ENCODE measurements at regions not wholly inside any gene's neighbourhood (a gene's known extent, or its start where the extent isn't known, plus 50 kb on each side); places are given as distances from the start of the nearest gene placed in this dataset.
"Not testable (repeated sequence)": the region's sequence is repeated elsewhere in the genome, so short reads cannot be mapped to it uniquely, and the experiment has no call there.

DNA sequence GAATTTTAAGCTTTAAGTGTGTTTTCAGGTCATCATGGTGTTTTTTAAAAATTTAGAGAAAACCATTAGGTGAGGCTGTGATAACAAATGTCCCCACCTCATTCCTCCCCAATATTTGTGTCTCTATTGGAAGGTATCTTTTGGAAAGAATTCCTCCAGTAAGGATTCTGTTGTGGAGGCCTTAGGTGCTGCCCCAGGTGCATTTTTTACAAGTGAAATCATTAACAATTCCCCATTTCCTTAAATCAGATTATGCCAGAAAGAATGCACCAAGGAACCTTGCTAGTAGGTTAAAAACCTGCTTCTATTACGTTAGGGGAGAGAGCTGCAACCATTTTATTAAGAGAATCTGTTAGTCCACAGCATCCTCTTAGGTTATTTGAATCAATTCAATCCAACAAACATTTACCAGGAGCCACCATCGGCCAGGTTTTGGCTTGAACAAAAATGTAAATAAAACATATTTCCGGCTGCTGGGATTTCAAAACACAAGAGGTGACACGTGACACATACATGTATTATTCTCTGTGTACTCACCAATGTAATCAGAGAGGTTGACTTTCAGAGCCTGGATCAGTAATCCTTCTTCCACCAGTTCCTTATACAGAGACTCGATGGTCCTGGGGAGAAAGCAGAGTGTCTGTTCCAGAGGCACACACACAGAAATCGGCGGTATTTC is 112.5 kb upstream of the ASB18 start:
- DNase-seq, result no peak

DNA sequence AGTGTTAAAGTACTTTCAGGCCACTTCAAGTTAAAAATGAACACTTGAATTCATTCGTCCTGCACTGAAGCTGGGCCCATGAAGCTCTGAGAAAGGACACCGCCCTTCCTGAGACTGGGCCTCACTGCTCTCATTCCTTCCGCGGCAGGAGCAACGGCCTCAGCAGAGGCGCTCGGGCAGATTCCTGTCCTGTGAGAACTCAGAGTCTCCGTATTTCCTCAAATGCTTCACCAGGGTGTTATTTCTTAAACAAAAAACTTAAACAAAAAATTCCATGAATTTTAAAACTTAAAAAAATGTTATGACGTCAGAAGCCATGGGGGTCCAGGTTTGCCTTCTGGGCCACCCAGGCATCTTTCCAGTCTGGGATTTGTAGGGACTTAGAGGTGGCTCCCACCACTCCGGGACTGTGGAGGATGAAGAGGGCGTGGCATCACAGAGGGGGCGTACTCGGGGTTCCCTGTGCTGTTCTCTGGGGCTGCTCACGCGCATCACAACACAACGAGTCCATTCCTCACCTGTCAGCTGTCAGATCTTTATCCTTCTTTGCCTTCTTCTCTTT is 115.9 kb upstream of the ASB18 start:
- no peak for DNase-seq

DNA sequence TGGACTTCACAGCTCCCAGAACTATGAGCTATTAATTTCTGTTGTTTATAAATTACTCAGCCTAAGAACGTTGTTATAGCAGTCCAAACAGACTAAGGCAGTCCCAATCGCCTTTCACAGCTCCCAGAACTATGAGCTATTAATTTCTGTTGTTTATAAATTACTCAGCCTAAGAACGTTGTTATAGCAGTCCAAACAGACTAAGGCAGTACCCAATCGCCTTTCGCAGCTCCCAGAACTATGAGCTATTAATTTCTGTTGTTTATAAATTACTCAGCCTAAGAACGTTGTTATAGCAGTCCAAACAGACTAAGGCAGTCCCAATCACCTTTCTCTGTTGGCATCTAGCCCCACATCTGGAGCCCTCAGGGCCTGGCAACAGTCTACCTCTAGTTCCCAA is 117.0 kb upstream of the ASB18 start:
- DNase-seq, result not testable (repeated sequence)

DNA sequence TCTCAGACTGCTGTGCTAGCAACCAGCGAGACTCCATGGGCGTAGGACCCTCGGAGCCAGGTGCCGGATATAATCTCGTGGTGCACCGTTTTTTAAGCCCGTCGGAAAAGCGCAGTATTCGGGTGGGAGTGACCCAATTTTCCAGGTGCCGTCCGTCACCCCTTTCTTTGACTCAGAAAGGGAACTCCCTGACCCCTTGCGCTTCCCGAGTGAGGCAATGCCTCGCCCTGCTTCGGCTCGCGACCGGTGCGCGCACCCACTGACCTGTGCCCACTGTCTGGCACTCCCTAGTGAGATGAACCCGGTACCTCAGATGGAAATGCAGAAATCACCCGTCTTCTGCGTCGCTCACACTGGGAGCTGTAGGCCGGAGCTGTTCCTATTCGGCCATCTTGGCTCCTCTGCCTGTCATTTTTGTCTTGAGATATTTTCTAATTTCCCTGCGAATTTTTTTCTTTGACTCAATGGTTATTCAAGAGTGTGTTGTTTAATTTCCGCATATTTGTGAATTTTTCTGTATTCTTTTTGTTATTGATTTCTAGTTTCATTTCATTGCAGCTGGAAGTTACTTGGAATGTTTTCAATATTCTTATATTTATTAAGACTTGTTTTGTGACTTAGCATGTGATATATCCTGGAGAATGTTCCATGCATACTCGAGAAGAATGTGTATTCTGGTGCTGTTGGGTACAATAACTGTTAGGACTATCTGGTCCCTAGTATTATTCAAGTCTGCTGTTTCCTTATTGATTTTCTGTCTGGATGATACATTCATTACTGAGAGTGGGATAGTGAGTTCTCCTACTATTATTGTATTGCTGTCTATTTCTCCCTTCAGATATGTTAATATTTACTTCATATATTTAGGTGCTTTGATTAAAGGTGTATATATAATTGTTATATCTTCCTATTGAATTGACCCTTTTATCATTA is 125.3 kb upstream of the ASB18 start:
- not testable (repeated sequence) for DNase-seq

DNA sequence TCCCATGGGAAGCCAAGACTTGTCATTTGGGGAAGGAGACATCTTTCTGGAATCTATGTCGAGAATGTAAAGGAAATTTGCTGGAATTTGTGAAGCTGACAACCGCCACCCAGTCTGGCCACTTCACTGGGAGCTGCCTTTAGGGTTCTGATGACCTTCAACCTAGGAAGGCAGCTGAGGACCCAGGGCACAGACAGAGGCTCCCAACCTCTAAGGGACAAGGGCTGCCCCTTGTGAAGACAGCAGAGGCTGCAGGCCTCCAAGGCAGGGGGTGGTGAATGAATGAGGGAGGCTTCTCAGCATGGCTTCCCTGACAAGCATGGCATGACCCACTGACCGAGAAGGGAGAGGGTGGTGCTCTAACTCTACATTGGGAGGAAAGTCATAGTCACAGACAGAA is 128.9 kb upstream of the ASB18 start:
- DNase-seq, result no peak

DNA sequence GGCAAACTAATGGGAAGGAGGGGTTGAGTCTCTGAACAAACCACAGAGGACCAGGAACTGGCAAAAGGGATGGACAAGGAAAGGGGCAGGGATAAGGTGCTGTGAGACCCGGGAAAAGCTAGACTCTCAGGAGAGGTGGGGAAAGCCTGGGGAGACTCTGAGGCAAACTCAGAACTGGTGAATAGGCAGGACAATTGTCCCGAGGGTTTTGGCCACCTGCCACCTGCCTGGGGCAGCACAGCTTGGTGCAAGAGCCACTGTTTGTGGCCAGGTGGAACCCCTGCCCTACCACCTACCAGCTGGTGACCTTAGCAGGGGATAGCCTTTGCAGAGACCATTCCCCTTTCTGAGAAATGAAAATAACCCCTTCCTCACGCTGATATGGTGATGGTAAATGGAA is 129.4 kb upstream of the ASB18 start:
- no peak for DNase-seq

DNA sequence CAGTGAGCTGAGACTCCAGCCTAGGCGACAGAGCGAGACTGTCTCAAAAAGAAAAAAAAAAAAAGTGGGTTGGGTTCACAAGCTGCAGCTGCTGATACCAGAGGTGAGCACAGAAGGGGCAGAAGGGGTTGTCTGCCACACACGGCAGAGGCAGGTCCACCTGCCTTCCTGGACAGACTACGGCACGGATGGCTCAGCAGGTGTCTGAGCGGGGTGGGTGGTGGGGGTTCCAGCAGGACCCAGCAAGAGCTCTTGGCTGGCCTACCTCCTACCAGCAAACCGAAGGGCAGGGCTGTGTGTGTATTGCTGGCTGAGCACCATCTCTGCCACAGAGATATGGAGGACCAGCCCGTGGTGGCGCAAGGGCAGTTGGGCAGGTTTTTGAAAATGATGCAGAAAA is 130.4 kb upstream of the ASB18 start:
- DNase-seq, result no peak

DNA sequence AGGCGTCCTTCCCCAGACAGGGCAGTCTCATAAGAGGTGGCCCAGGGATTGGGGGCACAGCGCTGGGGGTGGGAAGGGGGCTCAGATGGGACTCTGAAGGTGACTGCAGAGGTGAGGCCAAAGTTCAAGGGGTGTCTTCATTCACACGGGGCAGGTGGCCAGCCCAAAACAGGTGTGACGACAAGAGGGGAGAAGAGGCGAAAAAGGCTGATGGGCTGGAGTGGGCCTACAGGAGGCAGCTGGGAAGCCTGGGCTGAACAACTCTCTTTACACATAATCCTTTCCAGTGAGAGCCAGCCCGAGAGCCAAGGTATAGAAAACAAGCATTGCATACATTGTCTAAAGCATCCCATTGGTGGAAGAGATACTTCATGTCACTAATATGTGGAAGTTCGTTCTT is 130.9 kb upstream of the ASB18 start:
- DNase-seq, result no peak

DNA sequence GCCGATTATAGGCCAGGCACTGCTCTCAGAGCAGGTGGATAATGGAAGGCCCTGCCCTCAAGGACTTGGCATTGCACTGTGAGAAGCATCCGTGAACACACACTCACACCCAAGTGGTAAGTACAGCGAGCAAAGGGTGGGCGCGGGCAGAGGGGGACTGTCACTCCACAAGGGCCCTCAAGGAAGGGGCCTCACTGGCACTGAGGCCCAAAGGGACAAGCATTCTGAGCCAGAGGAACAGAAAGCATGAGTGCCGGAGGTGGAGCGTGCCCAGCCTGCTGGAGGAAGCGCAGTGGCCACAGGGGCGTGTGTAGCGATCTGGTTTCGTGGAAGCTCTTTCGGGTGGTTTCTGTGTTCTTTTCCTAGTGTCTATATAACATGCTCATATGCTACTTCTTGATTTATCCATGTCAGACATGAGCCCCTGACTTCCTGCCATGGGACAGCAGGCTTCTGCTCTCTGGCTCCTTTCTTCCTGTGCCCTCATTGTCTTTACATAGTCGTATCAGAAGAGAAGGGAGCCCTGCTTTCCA is 132.7 kb upstream of the ASB18 start:
- no peak for DNase-seq

DNA sequence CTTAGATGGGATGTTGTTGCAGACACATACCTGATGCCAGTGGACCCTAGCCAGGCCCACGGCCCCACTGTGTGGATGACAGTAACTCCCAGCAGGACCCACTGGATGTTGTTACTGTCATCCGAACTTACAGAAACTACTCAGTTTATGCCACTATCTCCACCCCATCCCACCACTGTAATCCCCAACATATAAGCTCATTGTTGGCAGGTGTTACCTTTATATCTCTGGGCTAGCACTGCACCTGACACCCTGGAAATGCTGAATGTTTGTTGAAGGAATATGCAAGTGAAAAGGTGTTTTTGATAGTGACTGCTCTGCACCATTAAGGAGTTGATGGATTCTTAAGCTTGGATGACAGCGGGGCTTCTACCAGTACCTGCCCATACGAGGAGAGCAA is 133.5 kb upstream of the ASB18 start:
- no peak for DNase-seq

DNA sequence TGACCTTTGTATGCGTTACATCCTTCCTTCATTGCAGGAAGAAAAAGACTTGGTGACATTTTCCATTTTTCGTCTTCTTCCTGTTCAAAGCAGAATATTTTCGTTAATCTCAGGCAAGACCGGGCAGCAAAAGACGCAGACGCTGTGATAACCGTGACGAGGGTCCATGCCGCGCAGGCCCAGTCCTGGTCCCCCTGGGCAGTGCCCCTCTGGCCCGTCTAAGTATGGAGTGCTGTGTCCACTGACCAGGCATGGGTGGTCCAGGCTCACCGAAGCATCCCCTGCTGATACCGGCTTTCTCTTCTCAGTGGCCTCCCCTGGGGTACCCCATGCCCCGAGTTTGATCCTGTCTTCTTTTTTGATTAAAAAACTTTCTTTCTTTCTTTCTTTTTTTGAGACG is 135.2 kb upstream of the ASB18 start:
- no peak for DNase-seq

DNA sequence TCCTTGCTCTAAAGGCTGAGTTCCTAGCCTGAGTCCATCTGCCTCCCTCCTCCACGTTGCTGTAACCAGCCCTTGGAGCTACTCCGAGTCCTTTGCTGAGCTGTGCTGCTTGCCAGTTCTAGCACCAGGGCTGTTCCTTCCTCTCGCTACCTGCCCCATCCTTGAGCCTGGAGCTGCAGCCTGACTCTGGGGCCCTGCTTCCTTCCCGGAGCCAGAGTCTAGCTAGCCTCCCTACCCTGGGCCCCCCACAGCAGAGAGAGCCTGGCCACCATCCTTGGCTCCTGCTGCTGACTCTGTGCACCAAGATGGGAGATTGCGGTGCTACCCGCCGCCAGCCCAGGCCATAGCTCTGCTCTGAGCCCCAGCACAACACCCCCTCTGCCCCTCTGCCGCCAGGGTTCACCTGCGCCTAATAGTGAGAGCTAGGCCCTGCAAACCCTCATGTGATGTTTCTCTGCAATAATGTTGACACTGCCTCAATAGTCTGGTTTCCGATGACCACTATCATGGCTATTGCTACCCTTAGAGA is 135.9 kb upstream of the ASB18 start:
- no peak for DNase-seq

DNA sequence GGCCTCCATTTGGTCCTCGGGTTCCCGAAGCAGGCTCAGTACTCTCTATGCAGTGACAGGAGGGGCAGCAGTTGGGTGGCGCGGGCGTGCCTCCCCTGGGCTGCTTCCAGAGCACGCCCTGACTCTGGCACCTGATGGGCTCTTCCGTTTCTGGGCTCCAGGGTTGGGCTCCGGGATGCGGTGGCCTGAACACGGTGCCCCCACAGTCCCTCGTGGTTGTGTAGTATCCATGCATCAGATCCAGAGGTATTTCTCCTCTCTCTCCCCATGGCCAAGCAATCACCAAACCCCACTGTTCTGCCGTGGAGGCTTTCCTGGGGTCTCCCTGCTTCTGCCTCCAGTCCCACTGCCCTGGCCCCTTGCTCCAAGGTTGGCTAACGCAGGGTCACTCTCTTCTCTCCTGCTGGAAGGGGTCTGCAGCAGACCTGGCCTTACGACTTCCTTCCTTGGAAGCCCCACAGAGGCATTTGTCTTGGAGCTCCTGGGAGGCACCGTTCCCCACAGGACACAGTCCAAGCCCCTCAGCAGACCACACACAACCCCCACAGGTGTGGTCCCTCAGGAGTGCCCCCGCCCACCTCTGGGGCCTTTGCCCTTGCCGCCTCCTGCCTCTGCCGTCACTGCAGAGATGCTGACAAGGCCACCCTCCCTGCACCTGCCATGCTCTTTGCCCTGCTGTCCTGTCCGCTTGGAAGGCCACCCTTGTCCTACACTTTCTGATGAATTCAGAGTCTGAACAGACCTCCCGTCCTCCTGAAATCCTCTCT is 136.6 kb upstream of the ASB18 start:
- DNase-seq, result no peak

DNA sequence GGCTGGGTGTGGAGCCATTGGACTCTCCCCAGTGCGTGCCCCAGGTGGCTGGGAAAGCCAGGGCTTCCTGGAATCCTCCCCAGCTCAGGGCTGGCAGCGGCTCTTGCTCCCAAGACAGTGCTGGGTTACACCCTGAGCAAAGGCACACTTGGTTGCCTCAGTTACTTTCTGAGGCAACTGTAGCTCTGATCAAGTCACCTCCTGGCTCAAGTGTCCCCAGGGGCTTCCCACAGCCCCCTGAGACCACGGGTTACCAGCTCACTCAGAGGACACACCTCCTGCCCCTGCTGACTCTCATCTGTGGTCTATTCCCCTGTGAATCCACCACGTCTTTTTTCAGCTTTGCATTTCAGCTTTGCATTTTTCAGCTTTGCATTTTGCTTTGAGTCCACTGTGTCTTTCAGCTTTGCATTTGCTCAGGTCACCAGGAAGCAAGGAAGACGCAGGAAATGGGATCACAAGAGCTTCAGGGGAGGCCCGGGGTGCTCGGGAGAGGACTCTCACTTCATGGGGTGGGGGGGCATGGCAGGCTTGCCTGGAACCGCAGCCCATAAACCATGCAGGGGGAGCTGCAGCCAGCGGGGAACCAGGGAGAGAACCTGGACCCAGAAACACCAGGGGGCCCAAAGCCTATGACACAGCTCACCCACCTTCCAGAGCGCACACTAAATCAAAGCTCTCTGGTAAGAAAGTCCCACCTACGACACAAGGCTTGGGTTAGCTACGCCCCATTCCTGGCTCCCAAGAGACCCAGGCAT is 138.0 kb upstream of the ASB18 start:
- DNase-seq, result no peak

DNA sequence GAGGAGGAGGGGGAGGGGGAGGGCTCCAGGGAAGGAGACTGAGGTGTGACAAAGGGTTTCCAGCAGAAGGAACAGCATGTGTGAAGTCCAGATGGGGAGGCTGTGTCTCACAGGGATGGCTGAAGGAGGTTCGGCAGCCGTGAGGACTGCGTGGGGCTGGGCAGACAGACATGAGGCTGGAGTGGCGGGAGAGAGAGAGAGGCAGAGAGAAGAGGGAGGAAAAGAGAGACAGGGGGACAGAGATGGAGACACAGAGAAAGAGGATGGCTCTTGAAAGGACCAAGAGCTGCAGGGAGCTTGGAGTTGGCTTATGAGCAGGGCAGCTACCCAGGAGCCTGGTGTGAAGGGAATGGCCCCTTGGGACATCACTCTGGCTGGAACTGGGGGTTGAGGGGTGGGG is 138.9 kb upstream of the ASB18 start:
- DNase-seq, result no peak

DNA sequence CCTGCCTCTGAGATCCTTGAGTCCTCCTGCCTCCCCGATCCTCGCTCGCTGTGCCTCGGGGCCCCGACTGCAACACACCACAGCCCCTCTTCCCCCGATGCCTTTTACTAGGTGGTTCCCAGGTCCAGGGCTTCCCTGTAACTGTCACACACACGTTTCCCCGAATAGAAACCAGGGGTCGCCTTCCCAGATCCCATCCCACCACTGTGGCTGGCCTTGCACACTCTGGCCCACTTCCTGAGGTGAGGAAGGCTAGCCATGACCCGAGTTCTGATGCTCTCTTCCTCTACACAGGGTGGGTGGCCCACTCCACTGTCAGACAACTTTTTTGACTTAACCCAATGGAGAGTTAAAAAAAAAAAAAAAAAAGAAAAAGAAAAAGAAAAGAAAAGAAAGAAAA is 139.6 kb upstream of the ASB18 start:
- no peak for DNase-seq

DNA sequence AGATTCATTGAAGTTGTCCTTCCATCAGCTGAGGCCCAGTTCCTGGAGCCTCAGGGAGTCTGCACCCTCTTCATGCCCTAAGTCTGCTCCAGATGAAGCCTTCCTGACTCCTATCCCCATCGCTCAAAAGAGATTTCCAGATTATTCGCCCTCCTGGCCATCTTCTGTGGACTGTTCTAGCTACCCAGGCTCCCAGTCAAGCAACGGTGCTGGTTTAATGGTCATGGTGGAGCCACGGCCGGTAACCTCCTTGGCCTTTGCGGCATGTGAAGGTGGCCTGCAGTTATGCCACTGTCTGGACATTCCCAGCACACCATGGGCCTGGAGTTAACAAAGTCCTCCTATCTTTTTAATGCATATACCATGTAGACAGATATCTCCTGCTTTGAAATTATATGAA is 140.1 kb upstream of the ASB18 start:
- DNase-seq, result no peak

DNA sequence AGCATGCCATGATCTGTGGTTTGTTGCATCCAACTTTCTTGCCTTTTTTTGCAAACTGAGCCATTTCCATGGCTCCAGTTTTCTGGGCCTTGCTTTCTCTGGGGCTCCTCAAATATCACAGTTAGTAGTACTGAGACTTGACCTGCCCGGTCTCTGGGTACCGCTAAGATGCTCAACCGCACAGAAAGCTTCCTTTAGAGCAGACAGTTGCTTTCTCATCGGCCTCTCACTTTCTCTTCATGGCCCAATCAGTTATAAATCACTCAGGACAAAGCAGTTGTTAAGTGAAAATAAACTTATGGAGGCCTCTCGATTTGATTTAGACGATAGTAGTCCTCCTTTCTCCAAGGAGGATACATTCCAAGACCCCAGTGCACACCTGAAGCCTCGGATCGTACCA is 141.2 kb upstream of the ASB18 start:
- DNase-seq, result no peak

DNA sequence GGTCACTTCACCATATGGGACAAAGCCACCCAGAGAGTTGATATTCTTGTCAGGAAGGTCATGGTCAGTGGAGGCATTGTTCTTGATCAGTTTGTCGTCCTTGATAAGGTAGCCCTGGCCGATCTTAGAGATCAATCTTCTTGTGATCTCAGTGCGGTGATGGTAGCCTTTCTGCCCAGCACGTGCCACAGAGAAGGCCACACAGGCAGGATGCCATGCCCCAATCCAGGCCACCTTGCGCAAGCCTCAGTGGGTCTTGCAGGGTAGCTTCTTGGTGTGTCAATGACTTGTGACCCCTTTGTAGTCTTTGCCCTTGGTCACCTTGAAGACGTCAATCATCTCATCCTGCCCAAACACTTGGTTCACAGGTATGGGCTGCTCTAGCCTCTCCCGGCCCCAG is 143.9 kb upstream of the ASB18 start:
- no peak for DNase-seq

DNA sequence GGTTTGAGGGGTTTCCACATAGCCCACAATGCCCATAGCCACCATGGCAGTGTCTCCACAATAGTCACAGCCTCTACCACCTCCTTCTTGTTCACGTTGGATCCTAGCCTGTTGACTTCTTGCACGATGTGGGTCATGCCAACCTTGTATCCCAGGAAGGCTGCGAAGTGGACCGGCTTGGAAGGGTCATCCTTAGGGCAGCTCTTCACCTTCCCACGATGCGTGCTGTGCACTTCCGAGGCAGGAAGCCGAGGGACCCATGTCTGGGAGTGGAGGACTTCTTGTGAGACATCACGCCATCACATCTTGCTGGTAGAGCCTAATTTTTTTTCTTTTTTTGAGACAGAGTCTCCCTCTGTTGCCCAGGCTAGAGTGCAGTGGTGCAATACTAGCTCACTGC is 144.6 kb upstream of the ASB18 start:
- no peak for DNase-seq

DNA sequence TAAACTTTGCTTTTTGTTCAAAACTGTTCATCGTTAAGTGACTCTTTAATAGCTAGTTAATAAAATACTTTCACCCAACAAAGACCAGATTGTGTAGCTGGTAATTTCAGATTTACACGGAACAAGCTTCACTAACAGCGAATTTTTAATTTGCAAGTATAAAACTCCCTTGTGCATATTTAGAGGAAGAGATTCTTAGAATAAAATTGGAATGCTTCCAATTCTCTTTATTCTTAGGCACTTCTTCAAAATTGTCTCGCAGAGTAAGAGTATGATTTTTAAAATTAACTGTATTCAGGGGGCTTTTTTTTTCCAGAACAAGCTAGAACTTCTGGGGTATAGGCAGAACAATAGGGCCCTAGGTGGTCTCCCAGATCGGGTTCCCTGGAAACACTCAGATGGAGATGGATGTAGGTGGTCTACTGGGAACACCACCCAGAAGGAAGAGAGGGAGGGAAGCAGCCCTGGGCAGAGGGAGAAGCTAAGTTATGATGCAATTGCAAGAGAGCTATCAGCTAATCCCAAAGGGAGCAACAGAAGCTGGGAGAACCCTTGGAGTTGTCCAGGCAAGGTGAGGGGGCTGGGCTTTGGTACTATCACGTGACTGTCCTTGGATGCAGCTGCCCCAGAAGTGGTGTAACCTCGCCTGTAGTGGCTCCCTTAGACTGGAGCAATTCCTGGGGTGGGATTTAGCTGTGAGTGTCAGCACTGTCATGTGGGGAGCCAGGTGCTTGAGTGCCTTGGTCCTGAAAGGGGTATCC is 151.7 kb upstream of the ASB18 start:
- DNase-seq, result no peak
